ENCODE measurements at regions not wholly inside any gene's neighbourhood (a gene's known extent, or its start where the extent isn't known, plus 50 kb on each side); places are given as distances from the start of the nearest gene placed in this dataset.
A peak's percentile ranks its signal among the peaks of the same experiment; 100 is the strongest.

- DNase-seq: no peak
Observed at GRCh38 chr10:117926491-117926890, 120.2 kb downstream of the RAB11FIP2 start.

DNA sequence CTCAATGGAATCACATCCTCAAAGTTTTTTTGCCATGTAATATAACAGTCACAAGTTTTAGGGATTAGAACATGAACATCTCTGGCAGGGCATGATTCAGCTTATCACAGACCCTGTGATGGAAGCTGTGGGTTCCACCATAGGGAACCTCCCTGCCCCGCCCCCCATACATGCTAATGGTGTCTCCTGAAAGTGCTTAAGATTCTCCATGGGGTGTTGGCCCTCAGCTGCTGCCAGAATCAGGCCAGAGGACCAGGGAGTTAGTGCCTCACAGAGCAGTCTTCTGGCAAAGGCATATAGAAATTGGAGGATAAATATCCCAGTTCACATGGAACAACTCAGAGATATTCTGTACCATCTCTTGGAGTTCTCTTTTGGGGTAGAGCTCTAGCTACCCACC, 119.4 kb downstream of the RAB11FIP2 start:
- no peak for DNase-seq

DNA sequence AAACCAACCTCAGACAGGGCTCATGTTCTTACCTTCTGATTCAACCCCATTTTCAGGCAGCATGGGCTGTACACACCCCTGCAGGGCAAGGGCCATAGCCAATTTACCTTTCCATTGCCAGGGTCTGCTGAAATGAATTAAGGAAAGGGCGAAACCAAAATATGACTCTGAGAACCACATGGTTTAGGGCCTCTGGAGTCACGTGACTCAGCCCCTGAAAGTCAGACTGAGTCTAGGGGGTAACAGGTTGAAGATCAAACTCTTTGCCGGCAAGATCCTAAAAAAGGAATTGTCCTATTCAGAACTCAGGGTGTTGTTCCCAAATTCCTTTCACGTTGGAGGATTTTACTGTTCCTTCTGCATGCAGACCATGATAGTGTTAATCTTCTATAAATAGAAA, 118.9 kb downstream of the RAB11FIP2 start:
- no peak for DNase-seq

GRCh38 chr10:117928281-117928680, 118.5 kb downstream of the RAB11FIP2 start:
- DNase-seq: no peak

DNA sequence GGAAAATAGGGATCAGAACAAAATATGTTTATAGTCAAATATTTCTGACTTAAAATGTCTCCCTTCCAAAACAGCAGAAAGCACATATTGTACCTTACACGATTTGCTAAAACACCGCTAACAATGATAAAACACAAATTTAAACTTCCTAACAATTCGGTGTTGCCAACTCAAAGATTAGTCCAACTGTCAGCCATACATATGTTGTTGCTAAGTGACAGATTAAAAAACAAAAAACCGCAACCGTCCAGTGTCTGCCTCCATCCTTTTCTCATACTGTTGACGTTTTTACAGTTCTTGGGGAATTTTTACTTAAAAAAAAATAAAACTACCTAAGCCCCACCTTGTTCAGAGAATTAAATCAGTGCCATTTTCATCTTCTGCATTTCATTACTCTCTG, 118.0 kb downstream of the RAB11FIP2 start:
- DNase-seq: peak in 1 of 3 donors; percentile 55

GRCh38 chr10:117929327-117930067, 117.2 kb downstream of the RAB11FIP2 start:
- no peak for DNase-seq

DNA sequence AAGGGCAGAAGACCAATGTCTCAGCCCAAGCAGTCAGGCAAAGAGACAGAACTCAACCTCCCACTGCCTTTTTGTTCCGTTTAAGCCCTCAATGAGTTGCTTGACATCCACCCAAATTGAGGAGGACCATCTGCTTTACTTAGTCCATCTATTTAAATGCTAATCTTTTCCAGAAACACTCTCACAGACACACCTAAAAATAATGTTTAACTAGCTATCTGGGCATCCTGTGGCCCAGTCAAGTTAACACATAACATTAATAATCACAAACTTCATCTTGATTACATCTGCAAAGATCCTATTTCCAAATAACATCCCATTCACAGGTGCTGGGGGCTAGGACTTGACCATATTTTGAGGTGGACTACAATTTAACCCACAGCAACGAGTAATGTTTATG, 115.7 kb downstream of the RAB11FIP2 start:
- no peak for DNase-seq

DNA sequence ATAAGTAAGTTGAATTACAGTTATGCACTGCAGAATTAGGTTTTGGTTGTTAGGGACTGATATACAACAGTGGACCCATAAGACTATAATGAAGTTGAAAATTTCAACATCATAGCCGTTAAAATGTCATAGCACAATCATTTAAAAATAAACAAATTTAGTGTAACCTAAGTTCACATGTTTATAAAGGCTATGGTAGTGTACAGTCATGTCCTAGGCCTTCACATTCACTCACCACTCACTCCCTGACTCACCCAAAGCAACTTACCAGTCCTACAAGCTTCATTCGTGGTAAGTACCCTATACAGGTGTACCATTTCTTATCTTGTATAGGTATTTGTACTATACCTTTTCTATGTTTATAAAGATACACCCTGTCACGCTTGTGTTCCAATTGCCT, 113.7 kb downstream of the RAB11FIP2 start:
- no peak for DNase-seq

DNA sequence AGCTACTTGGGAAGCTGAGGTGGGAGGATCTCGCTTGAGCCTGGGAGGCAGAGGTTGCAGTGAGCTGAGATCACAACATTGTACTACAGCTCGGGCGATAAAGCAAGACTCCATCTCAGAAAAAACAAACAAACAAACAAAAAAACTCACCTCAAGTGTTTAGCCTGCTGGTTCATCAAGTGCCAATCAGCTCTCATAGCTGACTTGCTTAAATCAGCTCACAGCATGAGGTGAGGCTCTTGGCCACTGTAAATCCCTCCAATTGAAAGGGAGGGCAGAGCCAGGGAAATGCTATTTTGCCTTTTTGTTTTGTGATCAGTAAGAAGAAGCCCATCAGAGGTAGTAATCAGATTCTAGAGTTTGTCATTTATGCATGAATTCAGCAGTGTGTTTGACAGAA, 112.3 kb downstream of the RAB11FIP2 start:
- no peak for DNase-seq

DNA sequence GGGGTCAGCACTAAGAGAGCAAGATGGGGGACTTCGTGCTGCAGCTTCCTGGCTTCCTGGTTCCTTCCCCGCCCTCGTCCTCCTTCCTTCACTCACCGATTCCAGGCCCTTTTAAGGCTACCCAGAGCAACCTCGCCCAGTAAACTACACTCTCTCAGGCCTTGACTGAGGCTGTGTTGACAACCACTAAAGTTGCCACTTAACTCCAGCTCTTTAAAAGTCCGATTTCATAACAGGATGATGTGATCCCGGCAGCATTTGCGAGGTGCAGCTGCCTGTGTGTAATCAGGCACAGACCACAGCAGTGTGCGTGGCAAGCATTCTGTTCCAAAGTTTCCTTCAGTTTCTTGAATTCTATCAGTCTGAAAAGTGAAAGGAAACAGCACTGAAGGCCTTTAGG, 110.6 kb downstream of the RAB11FIP2 start:
- DNase-seq: peak; percentile 64 to 91 (median 75)

DNA sequence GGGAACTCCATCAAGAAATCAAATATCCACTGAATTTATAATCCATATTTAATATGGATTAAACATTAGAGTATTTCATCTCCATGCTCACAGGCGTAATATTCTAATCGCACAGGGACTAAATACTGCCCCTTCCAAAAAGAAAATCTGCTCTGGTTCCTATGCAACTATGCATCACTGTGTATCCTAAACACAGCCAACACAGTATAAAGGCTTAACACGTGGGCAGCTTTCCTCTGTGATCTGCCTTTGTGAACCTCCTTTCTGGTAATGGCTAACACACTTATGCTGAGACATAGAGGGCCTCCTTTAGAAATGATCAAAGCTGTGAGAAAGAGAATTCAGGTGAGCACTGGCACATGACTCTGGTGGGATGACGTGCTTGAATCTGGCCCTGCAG, 110.2 kb downstream of the RAB11FIP2 start:
- peak; percentile 47 to 88 (median 52) for DNase-seq

DNA sequence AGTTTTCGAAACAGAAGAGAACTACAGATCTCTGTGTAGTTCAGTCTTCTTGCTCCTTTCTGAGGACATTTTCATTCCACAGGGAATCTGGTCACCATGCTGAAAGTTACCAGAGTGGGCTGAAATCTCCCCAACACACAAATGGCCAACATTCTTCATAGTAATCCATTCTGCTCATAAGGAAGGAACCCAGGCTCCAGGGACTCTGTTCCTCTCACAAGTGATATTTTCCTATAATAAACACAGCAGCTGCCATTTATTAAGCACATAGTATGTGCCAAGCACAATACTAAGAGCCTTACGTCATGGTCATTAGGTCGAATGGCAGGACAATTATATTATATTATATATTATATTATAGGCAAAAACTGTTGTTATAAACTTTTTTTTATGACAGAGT, 109.8 kb downstream of the RAB11FIP2 start:
- peak in 1 of 3 donors; percentile 31 for DNase-seq

GRCh38 chr10:117938104-117938503, 108.6 kb downstream of the RAB11FIP2 start:
- DNase-seq: no peak

- peak; percentile 19 to 58 (median 33) for DNase-seq
Observed at GRCh38 chr10:117942226-117942625, 104.5 kb downstream of the RAB11FIP2 start.

DNA sequence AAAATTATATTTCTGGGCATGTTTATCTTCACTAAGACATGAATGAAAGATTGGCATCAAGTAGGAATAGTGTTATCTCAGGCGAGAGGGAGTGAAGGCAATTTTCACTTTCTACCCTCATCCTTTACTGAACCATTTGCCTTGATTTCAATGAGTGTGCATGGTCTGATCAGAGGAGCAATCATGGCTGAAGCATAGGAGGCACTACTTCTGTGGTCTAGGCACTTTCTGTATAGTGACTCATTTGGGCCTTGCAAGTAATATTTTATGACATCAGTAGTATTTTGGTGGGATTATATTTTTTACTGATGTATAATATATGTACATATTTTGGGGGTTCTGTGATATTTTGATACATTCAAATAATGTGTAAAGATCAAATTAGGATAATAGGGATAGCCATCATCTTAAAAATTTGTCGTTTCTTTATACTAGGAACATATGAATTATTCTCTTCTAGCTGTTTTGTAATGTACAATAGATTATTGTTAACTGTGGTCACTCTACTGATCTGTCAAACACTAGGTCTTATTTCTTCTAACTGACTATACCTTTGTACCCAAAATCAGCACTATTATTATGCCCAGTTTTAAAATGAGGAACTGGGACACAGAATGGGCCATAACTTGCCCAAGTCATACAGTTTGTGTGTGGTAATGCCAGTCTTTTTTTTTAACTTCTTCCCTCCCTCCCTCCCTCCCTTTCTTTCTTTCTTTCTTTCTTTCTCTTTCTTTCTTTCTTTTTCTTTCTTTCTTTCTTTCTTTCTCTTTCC, 101.9 kb downstream of the RAB11FIP2 start:
- no peak for DNase-seq

- DNase-seq: no peak
Observed at GRCh38 chr10:117945651-117946050, 101.1 kb downstream of the RAB11FIP2 start.

GRCh38 chr10:117946525-117947070, 100.1 kb downstream of the RAB11FIP2 start:
- peak in 1 of 3 donors; percentile 36 for DNase-seq

GRCh38 chr10:117948493-117948892, 98.2 kb downstream of the RAB11FIP2 start:
- no peak for DNase-seq

DNA sequence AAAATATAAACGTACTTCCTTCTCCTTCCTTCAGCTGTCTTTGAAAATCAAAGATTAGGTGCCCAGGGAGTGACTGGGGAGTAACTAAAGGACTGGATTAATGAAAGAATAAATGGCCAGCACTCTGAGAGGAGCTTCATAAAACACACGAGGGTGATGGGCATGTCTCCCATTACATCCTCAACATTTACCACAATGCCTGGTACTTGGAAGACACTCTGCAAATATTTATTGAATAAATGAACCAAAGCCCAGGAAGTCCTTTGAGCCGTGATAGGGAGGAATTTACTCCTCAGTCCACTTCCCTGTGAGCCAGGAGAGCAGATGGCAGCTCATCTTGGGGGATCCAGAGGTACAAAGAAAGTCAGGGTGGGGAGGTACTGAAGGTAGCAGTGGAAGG, 96.3 kb downstream of the RAB11FIP2 start:
- DNase-seq: no peak

All from muscle of back (tissue), 3 donors.